HG03432 (cell line): ENCODE measurements at regions not wholly inside any gene's neighbourhood (a gene's known extent, or its start where the extent isn't known, plus 50 kb on each side); places are given as distances from the start of the nearest gene placed in this dataset.

Experiments used
- ATAC-seq: cut with Tn5 transposase; IDR thresholded peaks from one replicate; pipeline ENCODE4 v1.9.1; 2021; ENCODE audit warnings: mild to moderate bottlenecking, moderate library complexity; ENCODE audit not compliant: unreplicated experiment

DNA sequence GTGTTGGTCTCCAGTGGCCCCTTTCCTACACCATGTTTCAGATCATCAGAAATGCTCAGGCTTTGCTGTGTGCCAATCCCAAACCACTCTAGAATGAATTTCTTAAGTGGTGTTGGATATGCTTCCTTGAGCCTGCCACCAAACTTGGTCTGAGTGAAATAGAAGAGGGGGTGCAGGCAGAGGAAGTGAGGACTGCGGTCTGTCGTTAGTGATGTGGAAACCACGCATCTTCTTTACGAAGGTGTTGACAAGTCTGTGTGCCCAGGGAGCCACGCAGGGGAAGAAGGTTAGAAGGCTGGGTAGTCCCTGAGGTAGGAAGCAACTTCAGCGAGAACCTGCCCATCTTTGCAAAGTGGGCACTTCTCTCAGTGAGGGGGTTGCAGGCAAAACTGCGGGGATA lies 187.4 kb upstream of the NAV2 start:
- ATAC-seq = peak; percentile 99

- no peak for ATAC-seq
These were observed 188.4 kb upstream of the NAV2 start for GRCh38 chr11:19524171-19524671.

- no peak for ATAC-seq
These were observed 192.0 kb upstream of the NAV2 start for GRCh38 chr11:19520681-19521080.

GRCh38 chr11:19519912-19520641 lies 192.6 kb upstream of the NAV2 start:
- no peak for ATAC-seq

DNA sequence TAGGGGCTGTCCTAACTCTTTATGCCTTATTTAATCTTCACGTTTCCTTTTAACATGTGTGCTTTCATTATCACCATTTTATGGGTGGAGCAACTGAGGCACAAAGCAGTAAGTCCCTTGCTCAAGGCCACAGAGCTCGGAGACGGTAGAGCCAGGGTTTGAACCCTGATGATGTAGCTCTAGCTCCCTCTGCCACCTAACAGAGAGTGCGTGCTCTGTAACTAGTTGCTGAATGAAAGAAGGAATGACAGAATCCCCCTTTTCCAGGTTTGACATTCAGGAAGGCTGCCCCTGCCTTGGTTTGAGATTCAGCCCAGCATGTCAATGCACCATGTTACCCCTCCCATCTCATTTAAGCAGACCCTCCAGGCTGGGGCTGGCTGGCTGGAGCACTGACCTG lies 193.3 kb upstream of the NAV2 start:
- ATAC-seq = no peak

- ATAC-seq = no peak
These were observed 199.4 kb upstream of the NAV2 start for GRCh38 chr11:19513253-19513652.

- ATAC-seq = no peak
These were observed 200.0 kb upstream of the NAV2 start for GRCh38 chr11:19512618-19513017.

DNA sequence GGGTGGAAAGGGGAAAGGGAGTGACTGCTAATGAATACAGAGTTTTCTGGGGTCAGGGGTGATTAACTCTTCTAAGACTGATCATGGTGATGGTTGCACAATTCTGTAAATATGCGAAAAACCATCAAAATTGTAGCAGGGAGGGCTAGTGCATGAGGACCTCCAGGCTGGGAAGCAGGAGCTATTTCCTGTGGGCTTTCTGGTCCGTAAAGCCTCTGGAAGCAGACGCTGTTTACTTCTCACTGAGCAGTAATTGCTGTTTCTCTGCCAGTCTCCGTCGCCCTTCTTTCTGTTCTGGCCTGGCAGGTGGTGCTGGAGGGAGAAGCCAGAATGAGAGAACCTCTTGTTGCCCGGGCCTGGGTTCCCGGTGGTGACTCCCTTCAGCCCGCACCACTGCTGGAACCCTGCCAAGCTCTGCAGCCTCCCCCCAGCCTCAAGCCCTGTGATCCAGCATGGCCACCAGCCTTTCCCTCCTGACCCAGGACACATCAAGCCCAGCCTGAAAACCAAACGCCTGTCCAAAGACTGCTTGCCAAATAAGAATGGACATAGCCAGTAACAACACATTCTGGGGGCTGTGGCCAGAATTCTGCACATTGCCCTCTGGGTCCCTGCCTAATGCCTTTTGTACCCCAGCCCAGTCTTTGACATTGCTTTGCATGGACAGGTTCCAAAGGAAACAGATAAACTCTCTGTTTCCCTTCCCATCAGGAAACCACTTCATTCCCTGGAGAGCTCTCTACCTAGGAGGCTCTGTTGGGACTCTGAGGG lies 201.0 kb upstream of the NAV2 start:
- ATAC-seq = no peak

DNA sequence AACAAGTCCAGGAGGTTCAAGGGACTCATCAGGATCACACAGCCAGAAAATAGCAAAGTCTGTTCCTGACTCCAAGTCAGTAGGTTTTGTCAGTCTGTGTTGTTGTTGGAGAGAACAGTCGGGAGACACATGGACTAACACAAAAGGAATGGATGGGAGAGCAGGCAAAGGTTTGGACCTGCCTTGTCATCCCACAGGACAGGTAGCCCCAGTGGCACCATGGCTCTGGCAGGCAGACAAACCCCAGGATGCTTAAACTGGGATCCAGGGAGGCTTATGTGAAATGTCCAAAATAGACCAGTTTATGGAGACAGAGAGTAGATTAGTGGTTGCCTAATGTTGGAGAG lies 201.6 kb upstream of the NAV2 start:
- no peak for ATAC-seq

GRCh38 chr11:19510468-19510867 lies 202.2 kb upstream of the NAV2 start:
- ATAC-seq = no peak

DNA sequence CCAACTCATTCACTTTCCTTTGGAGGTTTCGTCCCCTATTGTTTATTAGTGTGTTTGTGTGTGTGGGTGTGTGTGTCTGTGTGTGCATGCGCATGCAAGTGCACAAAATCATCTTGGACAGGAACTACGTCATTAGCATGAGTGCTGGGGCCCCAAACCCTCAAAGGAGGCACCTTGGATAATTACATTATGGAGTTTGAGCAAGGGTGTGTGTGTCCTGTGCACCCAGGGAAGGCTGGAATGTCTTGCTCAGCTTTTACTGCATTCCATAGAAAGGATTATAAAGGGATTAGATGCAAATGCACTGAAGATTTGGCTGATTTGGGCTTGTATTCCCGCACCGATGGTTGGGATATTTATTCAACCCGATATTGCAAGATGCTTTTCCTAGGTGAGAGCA lies 203.4 kb upstream of the NAV2 start:
- ATAC-seq = no peak

DNA sequence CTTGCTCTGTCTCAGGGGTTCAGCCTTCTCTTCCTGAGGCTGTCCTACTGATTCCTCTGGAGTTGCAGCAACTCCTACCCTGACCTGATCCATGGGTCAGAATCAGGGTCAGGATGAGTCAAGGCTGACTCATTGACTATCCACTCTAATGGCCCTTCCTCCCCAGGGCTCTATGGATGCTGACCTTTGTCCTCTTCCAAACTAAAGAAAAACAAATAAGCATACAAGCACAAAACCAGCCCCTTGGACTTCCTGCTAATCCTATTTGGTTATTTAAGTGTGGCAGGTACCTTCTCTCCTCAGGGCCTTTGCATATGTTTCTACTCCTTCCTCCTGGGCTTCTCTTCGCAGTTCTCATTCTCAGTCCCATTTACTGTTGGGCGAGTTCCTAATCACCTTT lies 204.5 kb upstream of the NAV2 start:
- ATAC-seq = no peak

- ATAC-seq = no peak
These were observed 205.7 kb upstream of the NAV2 start for GRCh38 chr11:19506816-19507486.

- no peak for ATAC-seq
These were observed 209.9 kb upstream of the NAV2 start for GRCh38 chr11:19502691-19503253.

DNA sequence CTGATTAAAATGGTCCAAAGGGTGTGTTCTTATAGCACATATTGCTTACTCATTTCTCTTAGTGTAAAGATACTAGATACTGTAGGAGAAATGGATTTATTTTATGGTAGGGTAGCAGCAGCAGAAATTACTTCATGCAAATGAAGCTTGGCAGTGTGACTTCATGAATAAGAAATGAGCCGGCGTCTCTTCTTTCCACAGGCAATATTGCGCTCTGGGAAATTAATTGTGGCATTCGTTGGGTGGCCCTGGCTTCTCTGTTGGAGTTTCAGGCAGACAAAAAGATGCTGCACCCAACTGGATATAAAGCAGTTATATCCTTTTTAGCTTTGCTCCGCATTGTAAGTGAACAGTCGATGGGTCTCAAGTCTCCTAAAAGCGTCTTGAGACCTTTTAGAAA lies 211.0 kb upstream of the NAV2 start:
- ATAC-seq = no peak

DNA sequence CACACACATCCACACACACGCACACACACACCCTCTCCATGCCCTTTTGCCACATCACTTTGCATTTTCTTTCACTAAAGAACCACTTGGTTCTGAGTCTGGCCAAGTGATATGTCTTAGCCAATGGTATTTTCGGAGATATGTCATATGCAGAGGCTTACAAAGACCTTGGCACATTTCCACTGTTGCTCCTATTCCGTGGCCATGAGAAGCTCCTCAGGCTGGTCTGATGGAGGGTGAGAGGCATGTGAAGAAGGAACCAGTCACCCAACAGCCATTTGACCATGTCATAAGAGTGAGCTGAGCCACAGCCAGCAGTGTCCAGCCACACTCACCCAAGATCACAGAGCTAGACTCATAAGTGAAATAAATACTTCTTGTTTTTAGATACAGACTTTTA lies 212.6 kb upstream of the NAV2 start:
- ATAC-seq = no peak

DNA sequence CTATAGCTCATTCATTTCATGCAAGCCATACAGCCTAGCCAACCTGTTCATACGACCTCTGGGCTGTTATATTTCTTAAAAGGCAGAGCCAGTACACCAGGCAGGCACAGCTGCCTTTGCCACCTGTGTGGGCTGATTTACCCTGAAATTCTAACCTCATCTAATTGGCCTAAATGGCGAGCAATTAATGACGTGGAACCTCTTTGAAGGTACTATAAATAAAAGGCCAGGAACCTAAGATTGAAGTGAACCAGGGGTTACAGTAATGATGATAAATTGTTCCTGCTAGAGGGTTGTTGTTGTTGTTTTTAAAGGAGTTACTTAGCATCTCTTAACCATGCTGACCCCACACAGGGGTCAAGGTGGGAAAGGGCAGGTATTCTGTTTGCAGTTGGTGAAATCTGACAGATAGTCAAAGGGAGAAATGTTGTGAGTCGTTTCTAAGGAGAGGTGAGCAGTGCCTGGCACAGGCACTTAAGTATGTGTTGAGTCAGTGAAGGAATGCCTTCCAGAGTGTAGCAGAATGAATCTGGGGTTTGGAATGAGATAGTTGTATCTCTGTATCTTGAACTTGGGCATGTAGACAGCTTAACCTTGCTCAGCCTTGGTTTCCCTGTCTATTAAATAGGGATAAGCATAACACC lies 213.5 kb upstream of the NAV2 start:
- no peak for ATAC-seq

DNA sequence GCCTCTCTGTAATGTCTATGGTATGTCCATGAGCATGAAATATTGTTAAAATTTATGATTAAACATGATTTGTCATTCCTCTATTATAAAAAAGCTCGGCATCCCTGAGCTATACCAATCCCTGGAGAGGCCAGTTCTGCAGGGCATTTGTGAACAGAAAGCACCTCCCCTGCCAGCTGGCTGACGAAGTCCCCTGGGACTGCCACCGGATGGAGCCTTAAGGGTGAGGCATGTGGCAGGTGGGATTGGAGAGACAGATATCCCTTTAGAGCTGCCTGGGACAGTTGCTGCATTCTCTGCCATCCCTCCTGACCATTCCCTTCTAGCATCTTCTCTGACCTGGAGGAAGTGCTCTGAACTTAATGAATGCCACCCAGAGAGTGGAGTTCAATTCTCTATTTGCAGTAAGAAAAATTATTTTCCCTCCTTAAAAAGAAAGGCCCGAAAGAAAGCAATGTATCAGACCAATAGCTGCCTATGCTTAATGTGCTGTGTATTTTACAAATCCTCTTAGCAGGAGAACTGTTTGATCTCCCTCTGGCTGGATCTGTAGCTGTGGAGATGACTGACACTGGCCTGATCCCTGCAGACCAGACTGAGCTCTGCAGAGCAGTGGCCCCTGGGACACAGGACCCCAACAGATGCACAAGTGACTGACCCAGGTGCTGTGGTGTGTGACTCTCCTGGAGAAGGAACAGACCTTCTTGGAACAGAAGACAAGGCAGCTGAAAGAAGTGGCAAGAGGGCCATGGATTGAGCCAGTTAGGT lies 219.0 kb upstream of the NAV2 start:
- no peak for ATAC-seq

GRCh38 chr11:19482319-19483100 lies 230.1 kb upstream of the NAV2 start:
- ATAC-seq = no peak

DNA sequence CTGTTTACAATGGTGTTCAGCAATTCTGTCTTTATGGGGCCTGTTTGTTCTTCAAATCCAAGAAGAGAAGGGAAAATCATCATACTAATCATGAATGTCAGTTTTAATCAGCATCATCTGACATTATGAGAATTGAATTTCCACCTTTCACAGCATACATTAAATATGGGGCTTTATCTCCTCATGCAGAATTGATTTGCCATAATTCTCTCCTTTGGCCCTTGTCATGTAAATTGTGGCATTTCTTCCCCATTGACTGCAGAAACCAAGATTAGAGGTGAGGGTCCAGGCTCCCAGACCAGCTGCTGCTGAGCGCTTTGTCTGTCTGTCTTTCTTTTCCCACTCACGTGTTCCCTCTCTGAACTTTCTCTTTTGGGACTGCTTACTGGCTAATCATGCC lies 232.1 kb upstream of the NAV2 start:
- ATAC-seq = no peak
